Calu3 (cell line): ENCODE measurements at regions not wholly inside any gene's neighbourhood (a gene's known extent, or its start where the extent isn't known, plus 50 kb on each side); places are given as distances from the start of the nearest gene placed in this dataset.

ENCODE experiments used
- BruUV-seq: library from RNA; stranded (reverse); fragments of 400-500 nt; replicated peaks from 2 replicates; lab custom pipeline; 2021; lab: Mats Ljungman, UMichigan
- CTCF ChIA-PET: fragments of 300-600 bp; sonication (Branson Sonifier 250); formaldehyde crosslinking; loops from one replicate; lab custom pipeline; 2022; ENCODE audit warnings: antibody characterized with exemption; lab: Charles Lee
- DNase-seq: peaks from one replicate; pipeline ENCODE4 v3.0.0; 2022
- H3K27ac Mint-ChIP-seq: one replicate; pipeline ENCODE4 v1.8.0; 2022; ENCODE audit warnings: mixed read lengths; ENCODE audit not compliant: unreplicated experiment
- H3K27me3 Mint-ChIP-seq: one replicate; pipeline ENCODE4 v1.8.0; 2022; ENCODE audit warnings: mixed read lengths; ENCODE audit not compliant: unreplicated experiment
- H3K36me3 Mint-ChIP-seq: one replicate; pipeline ENCODE4 v1.8.0; 2022; ENCODE audit warnings: mild to moderate bottlenecking, moderate library complexity, mixed read lengths; ENCODE audit not compliant: insufficient read depth, unreplicated experiment
- H3K4me1 Mint-ChIP-seq: one replicate; pipeline ENCODE4 v1.8.0; 2022; ENCODE audit warnings: mild to moderate bottlenecking, low read depth, mixed read lengths; ENCODE audit not compliant: unreplicated experiment
- H3K4me3 Mint-ChIP-seq: one replicate; pipeline ENCODE4 v1.8.0; 2022; ENCODE audit warnings: mild to moderate bottlenecking, low read depth, moderate library complexity, mixed read lengths; ENCODE audit not compliant: unreplicated experiment
- H3K9me3 Mint-ChIP-seq: one replicate; pipeline ENCODE4 v1.8.0; 2022; ENCODE audit warnings: low read depth, mixed read lengths; ENCODE audit not compliant: unreplicated experiment
- intact Hi-C: fragments of 100-400 bp; cut with micrococcal nuclease; formaldehyde crosslinking; loops from one replicate; pipeline ENCODE4 v1.10.0; 2022; ENCODE audit not compliant: unreplicated experiment
- TF ChIP-seq, protein P1 (sequence below): fragments of 200-600 bp; IDR thresholded peaks from one replicate; pipeline ENCODE4 v1.8.0; 2022; ENCODE audit warnings: antibody characterized with exemption; ENCODE audit not compliant: unreplicated experiment

DNA sequence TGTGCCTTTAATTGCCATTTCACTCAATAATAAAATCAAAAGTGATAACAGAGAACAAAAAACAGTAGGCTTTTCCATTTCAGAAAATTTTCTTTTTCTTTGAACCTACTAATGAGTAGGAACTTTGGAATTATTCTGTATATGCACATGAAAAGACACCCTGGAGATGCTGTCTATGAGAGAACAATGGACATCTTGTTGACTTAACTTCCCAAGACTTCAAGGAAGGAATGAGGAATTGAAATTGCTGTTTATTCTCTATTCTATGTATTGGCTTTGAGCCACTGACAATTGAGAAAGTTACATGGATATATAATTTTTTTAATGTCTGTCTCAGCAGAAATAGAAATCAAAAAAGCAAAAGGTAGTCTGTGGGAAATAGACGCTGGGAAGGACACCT is 98.6 kb upstream of the PCSK2 start:
- intact Hi-C loops = no loop called here
- H3K27me3 Mint-ChIP-seq = peaks cover 8% of the 10 kb centered on the region
- no peaks in the 10 kb centered on the region for H3K9me3 Mint-ChIP-seq
- BruUV-seq = no TSS peak
- DNase-seq = no peak
- CTCF ChIA-PET = no interaction called here
- H3K4me1 Mint-ChIP-seq = no peaks in the 10 kb centered on the region
- no peak overlapping the region for H3K4me3 Mint-ChIP-seq
- H3K27ac Mint-ChIP-seq = no peak overlapping the region
- H3K36me3 Mint-ChIP-seq = no peaks in the 10 kb centered on the region
- TF ChIP-seq, protein P1, sequence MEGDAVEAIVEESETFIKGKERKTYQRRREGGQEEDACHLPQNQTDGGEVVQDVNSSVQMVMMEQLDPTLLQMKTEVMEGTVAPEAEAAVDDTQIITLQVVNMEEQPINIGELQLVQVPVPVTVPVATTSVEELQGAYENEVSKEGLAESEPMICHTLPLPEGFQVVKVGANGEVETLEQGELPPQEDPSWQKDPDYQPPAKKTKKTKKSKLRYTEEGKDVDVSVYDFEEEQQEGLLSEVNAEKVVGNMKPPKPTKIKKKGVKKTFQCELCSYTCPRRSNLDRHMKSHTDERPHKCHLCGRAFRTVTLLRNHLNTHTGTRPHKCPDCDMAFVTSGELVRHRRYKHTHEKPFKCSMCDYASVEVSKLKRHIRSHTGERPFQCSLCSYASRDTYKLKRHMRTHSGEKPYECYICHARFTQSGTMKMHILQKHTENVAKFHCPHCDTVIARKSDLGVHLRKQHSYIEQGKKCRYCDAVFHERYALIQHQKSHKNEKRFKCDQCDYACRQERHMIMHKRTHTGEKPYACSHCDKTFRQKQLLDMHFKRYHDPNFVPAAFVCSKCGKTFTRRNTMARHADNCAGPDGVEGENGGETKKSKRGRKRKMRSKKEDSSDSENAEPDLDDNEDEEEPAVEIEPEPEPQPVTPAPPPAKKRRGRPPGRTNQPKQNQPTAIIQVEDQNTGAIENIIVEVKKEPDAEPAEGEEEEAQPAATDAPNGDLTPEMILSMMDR = no peak

DNA sequence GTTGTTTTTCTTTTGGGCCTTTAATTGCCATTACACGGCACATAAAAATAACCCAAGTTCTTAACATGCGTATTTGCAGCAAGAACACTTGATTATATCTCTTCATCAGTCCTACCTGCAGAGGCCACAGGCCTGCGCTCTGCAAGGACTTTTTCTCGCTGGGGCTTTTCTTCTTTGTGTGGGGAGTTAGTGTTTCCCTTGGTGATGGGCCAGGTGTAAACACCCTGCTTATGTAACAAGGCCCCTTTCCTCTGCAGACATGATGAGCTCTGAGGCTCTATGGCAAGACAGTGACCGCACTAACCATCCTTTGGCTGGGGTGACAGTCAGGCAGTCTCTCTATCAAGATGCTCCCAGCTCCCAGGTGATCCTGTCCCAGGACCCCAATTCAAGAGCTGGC is 97.8 kb upstream of the PCSK2 start:
- CTCF ChIA-PET = no interaction called here
- intact Hi-C loops = no loop called here
- peaks cover 8% of the 10 kb centered on the region for H3K27me3 Mint-ChIP-seq
- TF ChIP-seq, protein P1 = no peak
- H3K36me3 Mint-ChIP-seq = no peaks in the 10 kb centered on the region
- no peaks in the 10 kb centered on the region for H3K4me1 Mint-ChIP-seq
- no TSS peak for BruUV-seq
- H3K4me3 Mint-ChIP-seq = no peak overlapping the region
- no peaks in the 10 kb centered on the region for H3K9me3 Mint-ChIP-seq
- DNase-seq = no peak
- H3K27ac Mint-ChIP-seq = no peak overlapping the region

DNA sequence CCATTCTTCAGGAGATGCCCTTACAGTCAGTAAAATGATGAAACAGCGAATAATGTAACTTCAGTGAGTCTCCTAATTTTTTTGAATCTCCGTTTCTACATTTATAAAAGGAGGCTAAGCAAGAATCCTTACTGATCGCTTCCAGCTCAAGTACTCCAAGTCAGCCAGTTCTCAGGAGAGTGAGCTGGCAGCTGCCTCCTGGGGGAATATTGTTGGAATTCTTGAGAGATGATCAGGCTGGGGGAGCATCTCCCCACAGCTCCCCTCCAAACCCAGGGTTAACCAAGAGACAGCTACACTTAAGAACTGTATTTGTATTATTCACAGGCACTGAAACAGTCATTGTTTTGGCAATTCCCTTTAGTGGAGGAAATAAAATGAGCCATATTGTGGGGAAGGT is 89.1 kb upstream of the PCSK2 start:
- Mint-ChIP-seq H3K36me3 (no peaks in the 10 kb centered on the region), H3K27ac (no peak overlapping the region), H3K9me3 (no peaks in the 10 kb centered on the region), H3K4me3 (no peak overlapping the region), H3K4me1 (no peaks in the 10 kb centered on the region), H3K27me3 (no peaks in the 10 kb centered on the region)
- no peak for DNase-seq
- CTCF ChIA-PET = no interaction called here
- intact Hi-C loops = no loop called here
- no TSS peak for BruUV-seq
- TF ChIP-seq, protein P1 = no peak

DNA sequence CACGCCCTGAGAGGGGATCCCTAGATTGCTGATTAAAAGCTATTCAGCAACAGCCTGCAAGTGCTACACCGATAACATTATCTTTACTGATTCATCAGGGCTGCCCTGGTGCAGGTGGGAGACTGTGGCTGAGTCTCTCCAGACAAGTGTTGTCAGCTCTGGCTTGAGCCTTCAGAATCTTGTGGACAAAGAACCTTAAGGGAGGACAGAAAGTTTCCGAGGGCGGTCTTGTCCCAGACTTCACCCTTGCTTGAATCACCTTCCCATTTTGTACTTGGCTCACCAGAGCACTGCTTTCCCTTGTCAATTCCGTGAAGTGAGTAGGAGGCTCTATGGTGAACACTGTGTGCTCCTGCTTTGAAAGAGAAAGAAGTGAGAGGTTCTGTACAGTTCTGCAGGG is 88.6 kb upstream of the PCSK2 start:
- Mint-ChIP-seq H3K36me3 (no peaks in the 10 kb centered on the region), H3K4me1 (no peaks in the 10 kb centered on the region), H3K27ac (no peak overlapping the region), H3K9me3 (no peaks in the 10 kb centered on the region), H3K27me3 (no peaks in the 10 kb centered on the region), H3K4me3 (no peak overlapping the region)
- no peak for DNase-seq
- TF ChIP-seq, protein P1 = no peak
- no TSS peak for BruUV-seq
- CTCF ChIA-PET = no interaction called here
- intact Hi-C loops = no loop called here
